Adrenal gland (tissue), 9 donors: ENCODE measurements at regions not wholly inside any gene's neighbourhood (a gene's known extent, or its start where the extent isn't known, plus 50 kb on each side); places are given as distances from the start of the nearest gene placed in this dataset.

Experiments
- DNase-seq, 7 donors: peaks; one replicate each; pipeline ENCODE4 v3.0.0-alpha.2; 2019 to 2020
- H3K27ac ChIP-seq, 5 donors: fragments of 200-600 bp; sonication (generic) in 4 of 5; 1 replicate in 3 of 5; 2 replicates in 2 of 5; pipeline versions ENCODE4 v1.5.1 to v1.8.0; 2016 to 2020; ENCODE audit warnings: mild to moderate bottlenecking in 1 of 5
- H3K27me3 ChIP-seq: fragments of 200-600 bp; 2 replicates; pipeline ENCODE4 v1.8.0; 2021
- H3K36me3 ChIP-seq, 2 donors: fragments of 200-600 bp; replicated peaks in 1 of 2; 1 replicate in 1 of 2; 2 replicates in 1 of 2; pipeline versions ENCODE4 v1.5.1 to v1.8.0; 2018 to 2022
- H3K4me1 ChIP-seq, 2 donors: fragments of 200-600 bp; replicated peaks in 1 of 2; 1 replicate in 1 of 2; 2 replicates in 1 of 2; pipeline versions ENCODE4 v1.5.1 to v1.8.0; 2018 to 2021
- H3K4me3 ChIP-seq, 4 donors: fragments of 200-600 bp; sonication (generic) in 3 of 4; one replicate each; pipeline ENCODE4 v1.5.1; 2016 to 2018
- H3K9me3 ChIP-seq, 3 donors: fragments of 200-600 bp; sonication (generic) in 1 of 3; replicated peaks in 1 of 3; 1 replicate in 2 of 3; 2 replicates in 1 of 3; pipeline versions ENCODE4 v1.5.1 to v1.8.0; 2016 to 2021
- CTCF ChIP-seq, 6 experiments: fragments of 450-650 bp in 4 of 6; fragments of 200-600 bp in 2 of 6; sonication (generic) in 1 of 6; IDR thresholded peaks; 1 replicate in 5 of 6; 2 replicates in 1 of 6; pipeline versions ENCODE4 v1.5.1 to v1.8.0; 2016 to 2021; ENCODE audit warnings: antibody characterized with exemption in 6 of 6, mild to moderate bottlenecking in 2 of 6, moderate library complexity in 1 of 6
- POLR2A ChIP-seq, 2 donors: fragments of 450-650 bp; IDR thresholded peaks; one replicate each; pipeline ENCODE4 v1.6.1; 2017; ENCODE audit warnings: antibody characterized with exemption in 2 of 2, mild to moderate bottlenecking in 2 of 2, moderate library complexity in 1 of 2
- WGBS, 4 donors: extraction: QIAGEN DNeasy Blood & Tissue Kit in 2 of 4; methylation state at CpG; one replicate each; pipeline versions ENCODE4 v1.1.5 to v1.1.7; 2013 to 2017; 5-methylcytosine and 5-hydroxymethylcytosine counted together
- intact Hi-C, 2 donors: fragments of 100-400 bp; cut with DNase I; formaldehyde crosslinking; loops; one replicate each; pipeline versions ENCODE4 v1.14.1 to v1.15.0; 2022 to 2023
- donor health status: healthy with polysubstance abuse.
- donor health status: Bipolar disorder and iron deficiency.
- donor health status: DM: yes; HTN: yes; CAD: no.
- donor health status: DM: no; HTN: no; CAD: no.
- donor health status: DM: no; HTN: no; CAD: no.

GRCh38 chr22:44389926-44390612 lies 77.3 kb upstream of the SHISAL1 start:
- intact Hi-C loops, result no loop called here
- Histone ChIP-seq H3K27ac (no peak overlapping the region), H3K4me1 (no peaks in the 10 kb centered on the region), H3K4me3 (no peak overlapping the region), H3K27me3 (no peaks in the 10 kb centered on the region), H3K36me3 (no peaks in the 10 kb centered on the region), H3K9me3 (no peaks in the 10 kb centered on the region)
- DNase-seq, result no peak
- WGBS, 4 donors, result 76 to 95% (median 88%) methylated on average over 4 to 5 of the region's 5 CpGs
- TF ChIP-seq POLR2A (IDR thresholded peaks at IDR 0.05) (no peak), CTCF (IDR thresholded peaks at IDR 0.05) (no peak)

GRCh38 chr22:44389181-44389580 lies 76.4 kb upstream of the SHISAL1 start:
- H3K9me3 ChIP-seq, result no peaks in the 10 kb centered on the region
- no peaks in the 10 kb centered on the region for H3K27me3 ChIP-seq
- H3K4me3 ChIP-seq, result no peak overlapping the region
- no peaks in the 10 kb centered on the region for H3K36me3 ChIP-seq
- intact Hi-C loops, result no loop called here
- no peaks in the 10 kb centered on the region for H3K4me1 ChIP-seq
- 70 to 91% (median 82%) methylated on average over 2 to 8 of the region's 8 CpGs for WGBS, 4 donors
- TF ChIP-seq POLR2A (IDR thresholded peaks at IDR 0.05), result no peak
- no peak for TF ChIP-seq CTCF (IDR thresholded peaks at IDR 0.05)
- DNase-seq, result no peak
- no peak overlapping the region for H3K27ac ChIP-seq

GRCh38 chr22:44387486-44387885 lies 74.7 kb upstream of the SHISAL1 start:
- Histone ChIP-seq H3K9me3 (no peaks in the 10 kb centered on the region), H3K4me1 (peaks cover 0 to 3% of the 10 kb centered on the region in 2 donors), H3K4me3 (no peak overlapping the region), H3K36me3 (no peaks in the 10 kb centered on the region), H3K27me3 (no peaks in the 10 kb centered on the region), H3K27ac (no peak overlapping the region)
- TF ChIP-seq CTCF (IDR thresholded peaks at IDR 0.05) (no peak), POLR2A (IDR thresholded peaks at IDR 0.05) (no peak)
- DNase-seq, result no peak
- WGBS, 4 donors, result 76 to 87% (median 83%) methylated on average over 10 of the region's 10 CpGs
- intact Hi-C loops, result no loop called here

GRCh38 chr22:44386386-44387035 lies 73.8 kb upstream of the SHISAL1 start:
- 75 to 86% (median 83%) methylated on average over 16 to 20 of the region's 20 CpGs for WGBS, 4 donors
- H3K4me1 ChIP-seq, result peaks cover 0 to 4% of the 10 kb centered on the region in 2 donors
- no peaks in the 10 kb centered on the region for H3K36me3 ChIP-seq
- no peaks in the 10 kb centered on the region for H3K9me3 ChIP-seq
- H3K27ac ChIP-seq, result no peak overlapping the region
- H3K27me3 ChIP-seq, result no peaks in the 10 kb centered on the region
- intact Hi-C loops, result no loop called here
- TF ChIP-seq POLR2A (IDR thresholded peaks at IDR 0.05), result no peak
- no peak for TF ChIP-seq CTCF (IDR thresholded peaks at IDR 0.05)
- no peak for DNase-seq
- no peak overlapping the region for H3K4me3 ChIP-seq
